ACC112 (cell line): ENCODE measurements at regions not wholly inside any gene's neighbourhood (a gene's known extent, or its start where the extent isn't known, plus 50 kb on each side); places are given as distances from the start of the nearest gene placed in this dataset.
A peak's percentile ranks its signal among the peaks of the same experiment; 100 is the strongest.
"Not testable (repeated sequence)": the region's sequence is repeated elsewhere in the genome, so short reads cannot be mapped to it uniquely, and the experiment has no call there.

Experiments
- H2AFZ ChIP-seq: fragments of 200-600 bp; sonication (generic); one replicate; pipeline ENCODE4 v1.6.0; 2017; ENCODE audit warnings: antibody characterized with exemption, low read length; ENCODE audit not compliant: unreplicated experiment
- H3K27ac ChIP-seq: fragments of 200-600 bp; sonication (generic); 2 replicates; pipeline ENCODE4 v1.5.1; 2014; ENCODE audit warnings: low read depth, mild to moderate bottlenecking, antibody characterized with exemption, low read length, moderate library complexity
- H3K27me3 ChIP-seq: fragments of 200-600 bp; sonication (generic); 2 replicates; pipeline ENCODE4 v1.6.1; 2014; ENCODE audit warnings: mild to moderate bottlenecking, antibody characterized with exemption, low read length, moderate library complexity, mixed read lengths; ENCODE audit not compliant: insufficient read depth
- H3K36me3 ChIP-seq: fragments of 200-600 bp; sonication (generic); 2 replicates; pipeline ENCODE4 v1.6.1; 2016; ENCODE audit warnings: mild to moderate bottlenecking, antibody characterized with exemption, low read length, moderate library complexity, mixed read lengths; ENCODE audit not compliant: insufficient read depth
- H3K4me1 ChIP-seq: fragments of 200-600 bp; sonication (generic); one replicate; pipeline ENCODE4 v1.6.1; 2016; ENCODE audit warnings: low read length, mixed read lengths; ENCODE audit not compliant: insufficient read depth, unreplicated experiment, control insufficient read depth
- H3K4me3 ChIP-seq: fragments of 200-600 bp; sonication (generic); 2 replicates; pipeline ENCODE4 v1.5.1; 2014; ENCODE audit warnings: mild to moderate bottlenecking, low read depth, low read length
- H3K79me2 ChIP-seq: fragments of 200-600 bp; sonication (generic); one replicate; pipeline ENCODE4 v1.6.0; 2016; ENCODE audit warnings: low read length; ENCODE audit not compliant: control insufficient read depth, unreplicated experiment, insufficient read depth

DNA sequence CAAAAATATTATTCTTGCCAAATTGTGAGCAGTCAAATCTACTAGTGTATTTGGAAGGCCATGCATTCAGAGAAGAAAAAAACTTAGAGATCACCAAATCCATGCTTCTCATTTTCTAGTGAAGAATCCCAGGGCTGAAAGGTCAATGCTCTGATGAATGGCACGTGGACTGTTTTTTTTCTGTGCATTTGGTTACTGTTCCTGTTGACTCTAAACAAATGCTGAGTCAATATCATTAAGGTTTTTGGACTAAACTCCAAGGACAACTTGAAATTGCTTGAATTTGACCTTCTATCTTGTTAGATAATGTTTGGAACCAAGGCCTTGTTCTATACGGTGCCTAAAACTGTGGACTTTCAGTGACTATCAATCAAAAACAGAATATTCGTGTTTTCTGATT is 142.2 kb downstream of the OSTF1 start:
- Histone ChIP-seq H3K27ac (no peak overlapping the region), H3K36me3 (no peaks in the 10 kb centered on the region), H3K4me1 (no peaks in the 10 kb centered on the region), H3K4me3 (no peak overlapping the region), H3K27me3 (no peaks in the 10 kb centered on the region), H2AFZ (no peak overlapping the region), H3K79me2 (no peaks in the 10 kb centered on the region)

DNA sequence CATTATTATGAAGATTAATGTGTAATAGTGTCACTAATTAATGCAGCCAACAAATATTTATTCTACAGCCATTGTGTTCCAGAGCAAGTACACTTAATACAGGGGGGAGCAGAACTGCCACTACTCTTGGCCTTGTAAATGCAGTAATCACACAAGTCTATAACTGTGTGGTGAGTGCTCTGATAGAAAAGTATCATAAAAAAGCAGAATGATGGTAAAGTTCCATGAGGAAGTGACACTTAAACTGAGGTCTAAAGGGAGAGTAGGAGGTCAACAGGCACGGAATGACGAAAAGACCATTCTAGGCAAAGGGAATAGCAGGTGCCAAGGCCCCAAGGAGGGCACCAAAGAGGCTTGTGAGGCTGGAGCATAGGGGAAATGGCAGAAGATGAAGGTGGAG is 142.9 kb downstream of the OSTF1 start:
- no peaks in the 10 kb centered on the region for H3K36me3 ChIP-seq
- no peak overlapping the region for H3K4me3 ChIP-seq
- no peaks in the 10 kb centered on the region for H3K27me3 ChIP-seq
- H2AFZ ChIP-seq: no peak overlapping the region
- H3K4me1 ChIP-seq: no peaks in the 10 kb centered on the region
- H3K27ac ChIP-seq: no peak overlapping the region
- H3K79me2 ChIP-seq: no peaks in the 10 kb centered on the region

DNA sequence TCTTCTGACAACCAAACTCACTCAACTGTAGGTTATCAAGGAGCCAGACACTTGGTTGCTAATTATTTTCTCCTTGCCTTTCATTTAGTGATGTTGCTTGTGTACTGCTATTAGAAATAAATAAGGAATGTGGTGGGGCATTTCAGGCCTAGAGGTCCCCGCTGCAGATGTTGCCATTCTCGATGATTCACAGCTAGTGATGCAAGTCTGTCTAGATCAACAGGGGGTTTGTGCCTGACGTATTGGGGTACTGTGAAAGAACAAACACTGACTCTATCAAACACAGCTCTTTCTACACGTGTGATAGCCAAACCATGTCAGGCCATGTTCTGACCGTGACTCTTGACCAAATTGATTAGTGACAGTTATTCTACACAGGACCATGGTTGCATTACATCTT is 144.7 kb downstream of the OSTF1 start:
- Histone ChIP-seq H3K4me3 (no peak overlapping the region), H3K79me2 (no peaks in the 10 kb centered on the region), H3K27ac (no peak overlapping the region), H3K36me3 (no peaks in the 10 kb centered on the region), H3K4me1 (no peaks in the 10 kb centered on the region), H3K27me3 (no peaks in the 10 kb centered on the region), H2AFZ (no peak overlapping the region)

DNA sequence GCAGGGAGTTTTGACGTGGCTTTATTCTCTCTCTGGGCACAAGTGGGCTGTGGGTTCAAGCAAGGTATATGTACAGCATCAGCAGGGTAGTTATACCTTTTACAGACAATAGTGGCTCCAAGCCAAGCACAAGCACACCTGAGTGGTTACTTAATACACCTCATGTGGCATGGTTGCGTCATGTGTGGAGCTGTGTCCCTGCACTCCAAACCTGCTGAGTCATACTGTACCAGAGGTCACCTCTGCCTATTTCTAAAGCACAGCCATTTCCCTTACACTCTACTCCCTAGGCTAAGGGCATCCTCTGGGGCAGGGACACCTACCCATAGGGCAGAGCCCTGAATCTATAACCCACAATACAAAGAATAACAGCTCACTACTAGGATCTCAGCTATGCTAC is 147.3 kb downstream of the OSTF1 start:
- no peaks in the 10 kb centered on the region for H3K27me3 ChIP-seq

DNA sequence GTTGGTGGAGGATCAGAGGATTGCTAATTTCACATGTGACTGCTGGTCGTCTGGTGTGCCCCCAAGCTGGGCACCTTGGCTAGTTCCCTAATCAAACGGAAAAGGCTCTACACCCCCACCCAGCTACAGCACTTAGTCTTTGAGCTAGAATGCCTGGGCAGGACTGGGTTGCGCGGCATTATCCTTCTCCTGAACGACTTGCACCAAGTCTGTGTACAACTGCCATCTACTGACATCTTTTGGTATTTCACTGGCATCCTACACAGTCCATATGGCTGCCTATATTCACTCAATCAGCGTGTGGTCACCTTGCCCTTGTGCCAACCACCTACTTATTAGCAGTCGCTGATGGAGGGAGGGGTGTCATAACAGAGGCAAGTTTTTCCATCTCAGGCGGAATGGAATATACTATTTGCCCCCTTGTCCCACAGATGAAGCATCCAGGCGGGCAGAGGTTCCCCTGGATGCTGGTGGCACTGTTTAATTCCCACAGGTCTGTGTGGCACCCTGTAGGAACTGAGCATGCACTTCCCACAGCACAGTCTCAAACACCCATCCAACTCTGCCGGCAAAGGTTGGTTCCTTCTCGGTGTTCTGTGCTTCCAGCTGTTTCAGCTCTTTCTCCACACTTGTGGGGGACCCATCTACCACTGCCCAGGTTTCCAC is 150.1 kb downstream of the OSTF1 start:
- Histone ChIP-seq H3K27ac (no peak overlapping the region), H3K79me2 (no peaks in the 10 kb centered on the region)

More for the DNA sequence above, 147.3 kb downstream of the OSTF1 start:
- H2AFZ ChIP-seq: no peak overlapping the region
- no peaks in the 10 kb centered on the region for H3K36me3 ChIP-seq
- H3K4me3 ChIP-seq: no peak overlapping the region
- H3K79me2 ChIP-seq: no peaks in the 10 kb centered on the region
- no peak overlapping the region for H3K27ac ChIP-seq
- H3K4me1 ChIP-seq: no peaks in the 10 kb centered on the region

DNA sequence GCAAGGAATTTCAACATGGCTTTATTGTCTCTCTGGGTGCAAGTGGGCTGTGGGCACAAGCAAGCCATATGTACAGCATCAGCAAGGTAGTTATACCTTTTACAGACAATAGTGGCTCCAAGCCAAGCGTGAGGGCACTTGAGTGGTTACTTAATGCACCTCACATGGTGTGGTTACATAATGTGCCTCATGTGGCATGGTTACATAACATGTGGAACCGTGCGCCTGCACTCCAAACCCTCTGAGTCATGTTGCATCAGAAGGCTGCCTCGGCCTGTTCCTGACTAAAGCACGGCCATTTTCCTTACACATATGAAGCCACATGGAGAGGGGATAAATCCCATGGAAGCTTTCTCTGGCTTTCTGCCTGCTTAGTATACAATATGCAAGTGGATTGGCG is 150.9 kb downstream of the OSTF1 start:
- Histone ChIP-seq H3K27me3 (no peaks in the 10 kb centered on the region; the same call in 1 of the 2 replicates), H3K36me3 (no peaks in the 10 kb centered on the region), H3K27ac (no peak overlapping the region), H3K4me1 (no peaks in the 10 kb centered on the region), H3K79me2 (no peaks in the 10 kb centered on the region), H3K4me3 (no peak overlapping the region), H2AFZ (no peak overlapping the region)

More for the DNA sequence above, 150.1 kb downstream of the OSTF1 start:
- H3K27me3 ChIP-seq: no peaks in the 10 kb centered on the region; the same call in 1 of the 2 replicates
- H3K4me1 ChIP-seq: no peaks in the 10 kb centered on the region
- no peak overlapping the region for H3K4me3 ChIP-seq
- H3K36me3 ChIP-seq: no peaks in the 10 kb centered on the region
- H2AFZ ChIP-seq: no peak overlapping the region

DNA sequence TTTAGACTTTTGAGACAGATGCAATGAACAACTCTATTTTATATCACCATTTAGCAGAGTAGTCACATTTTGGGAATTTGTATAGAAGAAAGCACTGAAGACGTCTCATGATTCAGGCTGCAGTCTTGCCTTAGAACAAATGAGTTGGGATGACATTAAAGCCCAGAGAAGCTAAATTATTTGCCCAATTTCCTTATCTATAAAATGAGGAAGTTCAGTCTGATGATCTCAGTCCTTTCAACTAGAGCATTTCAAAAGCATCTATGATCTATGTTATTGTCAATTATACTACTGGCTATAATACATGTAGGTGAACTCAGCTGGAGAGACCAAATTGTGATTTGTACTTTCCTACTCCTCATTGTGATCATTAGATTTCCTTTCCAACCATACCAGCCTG is 154.1 kb downstream of the OSTF1 start:
- no peaks in the 10 kb centered on the region for H3K4me1 ChIP-seq

DNA sequence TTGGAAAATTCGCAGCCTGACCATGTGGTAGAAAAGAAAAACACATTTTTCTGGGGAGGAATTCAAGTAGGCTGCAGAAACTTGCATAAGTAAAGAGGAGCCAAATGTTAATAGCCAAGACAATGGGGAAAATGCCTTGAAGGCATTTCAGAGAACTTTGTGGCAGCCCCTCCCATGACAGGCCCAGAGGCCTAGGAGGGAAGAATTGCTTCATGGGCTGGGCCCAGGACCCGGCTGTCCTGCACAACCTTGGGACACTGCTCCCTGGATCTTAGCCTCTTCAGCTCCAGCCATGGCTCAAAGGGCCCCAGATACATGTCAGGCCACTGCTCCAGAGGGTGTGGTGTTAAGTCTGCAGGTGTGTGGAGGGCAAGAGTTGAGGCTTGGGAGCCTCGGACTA is 158.6 kb downstream of the OSTF1 start:
- Histone ChIP-seq H2AFZ (no peak overlapping the region), H3K4me3 (no peak overlapping the region), H3K27me3 (no peaks in the 10 kb centered on the region; the same call in 1 of the 2 replicates)

More for the DNA sequence above, 154.1 kb downstream of the OSTF1 start:
- H3K36me3 ChIP-seq: no peaks in the 10 kb centered on the region
- H3K79me2 ChIP-seq: no peaks in the 10 kb centered on the region
- H3K4me3 ChIP-seq: no peak overlapping the region
- H2AFZ ChIP-seq: no peak overlapping the region
- no peak overlapping the region for H3K27ac ChIP-seq
- no peaks in the 10 kb centered on the region; the same call in 1 of the 2 replicates for H3K27me3 ChIP-seq

DNA sequence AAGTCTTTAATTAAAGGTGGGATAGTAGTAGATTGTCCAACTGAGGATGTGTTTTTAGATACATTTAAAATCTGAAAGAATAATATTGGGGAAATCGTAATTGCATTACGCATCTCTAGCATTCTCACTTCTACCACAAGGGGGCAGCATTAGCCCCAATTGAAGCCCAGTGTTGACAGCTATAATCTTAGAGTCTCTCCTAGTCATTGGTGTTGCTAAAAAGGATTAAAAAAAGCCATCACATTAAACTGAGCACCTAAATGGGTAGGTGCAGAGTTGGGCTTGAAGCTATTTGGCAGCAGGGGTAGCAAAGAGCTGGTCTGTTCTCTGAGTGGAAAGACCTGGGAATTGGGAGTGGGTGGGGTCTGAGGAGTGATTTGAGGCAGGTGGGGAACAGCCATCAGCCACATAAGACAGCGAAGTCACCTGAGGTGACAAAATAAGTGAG is 177.2 kb downstream of the OSTF1 start:
- Histone ChIP-seq H3K27me3 (no peaks in the 10 kb centered on the region), H3K4me3 (no peak overlapping the region), H2AFZ (peak overlapping the region; percentile 57), H3K27ac (no peak overlapping the region), H3K79me2 (no peaks in the 10 kb centered on the region), H3K4me1 (no peaks in the 10 kb centered on the region), H3K36me3 (no peaks in the 10 kb centered on the region)

More for the DNA sequence above, 158.6 kb downstream of the OSTF1 start:
- Histone ChIP-seq H3K27ac (no peak overlapping the region), H3K36me3 (no peaks in the 10 kb centered on the region), H3K4me1 (no peaks in the 10 kb centered on the region), H3K79me2 (no peaks in the 10 kb centered on the region)

DNA sequence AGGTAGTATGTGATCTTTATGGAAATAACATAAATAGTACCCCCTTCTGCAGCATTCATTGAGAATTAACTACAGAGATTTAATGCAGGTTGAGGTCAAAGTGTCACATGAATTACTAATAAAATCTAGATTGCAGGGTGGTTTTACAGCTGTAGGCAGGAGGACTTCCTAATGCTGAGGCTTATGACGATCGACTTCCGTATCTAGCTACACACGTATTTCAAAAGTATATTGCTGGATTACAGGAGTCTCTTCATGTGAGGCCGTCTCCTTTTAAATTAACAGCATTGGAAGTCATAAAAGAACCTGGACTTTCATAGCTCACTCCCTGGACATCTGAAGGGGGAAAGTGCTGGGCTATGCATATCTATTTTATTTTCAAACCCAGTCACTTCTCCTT is 180.9 kb downstream of the OSTF1 start:
- H3K4me1 ChIP-seq: no peaks in the 10 kb centered on the region
- no peaks in the 10 kb centered on the region for H3K79me2 ChIP-seq
- H2AFZ ChIP-seq: no peak overlapping the region
- no peaks in the 10 kb centered on the region for H3K27me3 ChIP-seq
- H3K27ac ChIP-seq: no peak overlapping the region
- no peaks in the 10 kb centered on the region for H3K36me3 ChIP-seq
- H3K4me3 ChIP-seq: no peak overlapping the region

DNA sequence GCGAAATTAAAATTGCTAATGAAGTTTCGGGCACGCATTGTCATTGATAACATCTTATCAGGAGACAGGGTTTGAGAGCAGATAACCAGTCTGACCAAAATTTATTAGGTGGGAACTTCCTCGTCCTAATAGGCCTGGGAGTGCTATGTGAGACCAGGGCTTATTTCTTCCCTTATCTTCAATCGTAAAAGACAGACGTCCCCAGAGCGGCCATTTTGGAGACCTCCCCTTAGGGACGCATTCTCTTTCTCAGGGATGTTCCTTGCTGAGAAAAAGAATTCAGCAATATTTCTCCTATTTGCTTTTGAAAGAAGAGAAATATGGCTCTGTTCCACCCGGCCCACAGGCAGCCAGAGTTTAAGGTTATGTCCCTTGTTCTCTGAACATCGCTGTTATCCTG is 184.7 kb downstream of the OSTF1 start:
- not testable (repeated sequence) for H3K27ac ChIP-seq, H3K27me3 ChIP-seq, H3K79me2 ChIP-seq, H3K36me3 ChIP-seq, H3K4me1 ChIP-seq, H2AFZ ChIP-seq, H3K4me3 ChIP-seq
